Keratinocyte (primary cell): ENCODE measurements at regions not wholly inside any gene's neighbourhood (a gene's known extent, or its start where the extent isn't known, plus 50 kb on each side); places are given as distances from the start of the nearest gene placed in this dataset.

Experiments used
- DNase-seq: peaks from one replicate; pipeline ENCODE4 v3.0.0-alpha.2; 2011; ENCODE audit warnings: low read depth, missing footprints, low spot score
- FAIRE-seq: peaks from 2 replicates; lab custom pipeline; 2011; peaks lifted over from hg19 to GRCh38; lab: Jason Lieb, UNC
- H2AFZ ChIP-seq: 2 replicates; pipeline ENCODE4 v1.6.0; 2012; ENCODE audit warnings: low read length, control low read depth, inconsistent platforms; ENCODE audit not compliant: control insufficient read depth
- H3K27ac ChIP-seq: 2 replicates; pipeline ENCODE4 v1.5.1; 2011; ENCODE audit warnings: low read length; ENCODE audit not compliant: control insufficient read depth, insufficient read depth
- H3K27me3 ChIP-seq: 3 replicates; pipeline ENCODE4 v1.6.0; 2011; ENCODE audit warnings: low read length; ENCODE audit not compliant: control insufficient read depth, insufficient read depth; ENCODE audit errors: extremely low read depth
- H3K36me3 ChIP-seq, 2 experiments: 2 replicates in 1 of 2; 3 replicates in 1 of 2; pipeline ENCODE4 v1.5.1; 2011; ENCODE audit warnings: low read length in 2 of 2, mild to moderate bottlenecking in 1 of 2; ENCODE audit not compliant: control insufficient read depth in 2 of 2, insufficient read depth in 2 of 2; ENCODE audit errors: extremely low read depth in 1 of 2
- H3K4me1 ChIP-seq: 3 replicates; pipeline ENCODE4 v1.5.1; 2011; ENCODE audit warnings: low read length; ENCODE audit not compliant: control insufficient read depth, insufficient read depth; ENCODE audit errors: extremely low read depth
- H3K4me2 ChIP-seq: 3 replicates; pipeline ENCODE4 v1.6.0; 2011; ENCODE audit warnings: low read depth, low read length; ENCODE audit not compliant: control insufficient read depth, insufficient read depth; ENCODE audit errors: extremely low read depth
- H3K4me3 ChIP-seq, 3 experiments: fragments of 200-600 bp in 1 of 3; sonication (generic) in 1 of 3; 2 replicates in 2 of 3; 3 replicates in 1 of 3; pipeline ENCODE4 v1.5.1; 2011 to 2016; ENCODE audit warnings: low read length in 3 of 3, mild to moderate bottlenecking in 3 of 3, control low read depth in 2 of 3, inconsistent platforms in 1 of 3, low read depth in 1 of 3, mixed read lengths in 1 of 3, mixed run types in 1 of 3, moderate library complexity in 1 of 3; ENCODE audit not compliant: control insufficient read depth in 2 of 3, insufficient read depth in 2 of 3; ENCODE audit errors: extremely low read depth in 1 of 3
- H3K79me2 ChIP-seq: 2 replicates; pipeline ENCODE4 v1.6.0; 2012; ENCODE audit warnings: low read length; ENCODE audit not compliant: control insufficient read depth, insufficient read depth
- H3K9ac ChIP-seq: 3 replicates; pipeline ENCODE4 v1.6.0; 2011; ENCODE audit warnings: low read length; ENCODE audit not compliant: control insufficient read depth, insufficient read depth; ENCODE audit errors: extremely low read depth
- H3K9me1 ChIP-seq: 3 replicates; pipeline ENCODE4 v1.6.0; 2011; ENCODE audit warnings: low read length; ENCODE audit not compliant: control insufficient read depth, insufficient read depth; ENCODE audit errors: extremely low read depth
- H3K9me3 ChIP-seq: 2 replicates; pipeline ENCODE4 v1.5.1; 2012; ENCODE audit warnings: low read depth, low read length; ENCODE audit not compliant: control insufficient read depth
- H4K20me1 ChIP-seq: 3 replicates; pipeline ENCODE4 v1.6.0; 2011; ENCODE audit warnings: low read length; ENCODE audit not compliant: control insufficient read depth, insufficient read depth; ENCODE audit errors: extremely low read depth
- EZH2 ChIP-seq: IDR thresholded peaks from one replicate; pipeline ENCODE4 v1.6.1; 2012; ENCODE audit warnings: inconsistent platforms, mild to moderate bottlenecking, low read length, moderate library complexity
- dilution Hi-C: fragments of 300-500 bp; cut with MboI; formaldehyde crosslinking; loops from one replicate; pipeline ENCODE4 v1.7.0; 2020; ENCODE audit warnings: low sequenced_read_pairs; ENCODE audit not compliant: extremely low pct_ligation_motif_present
- TF ChIP-seq, protein P1 (sequence below), 3 experiments: IDR thresholded peaks in 1 of 3; conservative IDR thresholded peaks in 1 of 3; optimal IDR thresholded peaks in 1 of 3; 2 replicates in 2 of 3; 3 replicates in 1 of 3; pipeline versions ENCODE3 to v1.5.1; 2011; ENCODE audit warnings: low read length in 3 of 3, mild to moderate bottlenecking in 3 of 3, moderate library complexity in 2 of 3, control low read depth in 1 of 3, inconsistent platforms in 1 of 3; ENCODE audit not compliant: insufficient read depth in 2 of 3; ENCODE audit errors: extremely low read depth in 1 of 3

- Histone ChIP-seq H3K9ac (no peak overlapping the region), H3K27ac (no peak overlapping the region), H2AFZ (no peak overlapping the region), H4K20me1 (no peaks in the 10 kb centered on the region), H3K4me2 (no peak overlapping the region), H3K9me1 (no peaks in the 10 kb centered on the region), H3K27me3 (peaks cover 8% of the 10 kb centered on the region), H3K9me3 (no peaks in the 10 kb centered on the region), H3K79me2 (no peaks in the 10 kb centered on the region), H3K4me1 (no peaks in the 10 kb centered on the region), H3K36me3 (no peaks in the 10 kb centered on the region), H3K4me3 (no peak overlapping the region)
- TF ChIP-seq, protein P1, sequence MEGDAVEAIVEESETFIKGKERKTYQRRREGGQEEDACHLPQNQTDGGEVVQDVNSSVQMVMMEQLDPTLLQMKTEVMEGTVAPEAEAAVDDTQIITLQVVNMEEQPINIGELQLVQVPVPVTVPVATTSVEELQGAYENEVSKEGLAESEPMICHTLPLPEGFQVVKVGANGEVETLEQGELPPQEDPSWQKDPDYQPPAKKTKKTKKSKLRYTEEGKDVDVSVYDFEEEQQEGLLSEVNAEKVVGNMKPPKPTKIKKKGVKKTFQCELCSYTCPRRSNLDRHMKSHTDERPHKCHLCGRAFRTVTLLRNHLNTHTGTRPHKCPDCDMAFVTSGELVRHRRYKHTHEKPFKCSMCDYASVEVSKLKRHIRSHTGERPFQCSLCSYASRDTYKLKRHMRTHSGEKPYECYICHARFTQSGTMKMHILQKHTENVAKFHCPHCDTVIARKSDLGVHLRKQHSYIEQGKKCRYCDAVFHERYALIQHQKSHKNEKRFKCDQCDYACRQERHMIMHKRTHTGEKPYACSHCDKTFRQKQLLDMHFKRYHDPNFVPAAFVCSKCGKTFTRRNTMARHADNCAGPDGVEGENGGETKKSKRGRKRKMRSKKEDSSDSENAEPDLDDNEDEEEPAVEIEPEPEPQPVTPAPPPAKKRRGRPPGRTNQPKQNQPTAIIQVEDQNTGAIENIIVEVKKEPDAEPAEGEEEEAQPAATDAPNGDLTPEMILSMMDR (optimal IDR thresholded peaks at IDR 0.05 in 1 of 3, IDR thresholded peaks at IDR 0.05 in 1 of 3, conservative IDR thresholded peaks at IDR 0.05 in 1 of 3; ENCODE audit: extremely low read depth in 1 of 3, insufficient read depth in 2 of 3, low read length in 3 of 3): no peak
- TF ChIP-seq EZH2: no peak
- dilution Hi-C loops: no loop called here
- DNase-seq (no peak), FAIRE-seq (peak; percentile 52)
Observed at GRCh38 chr2:39603436-39603835, 62.3 kb upstream of the TMEM178A start.

GRCh38 chr2:39604866-39605265 is 60.9 kb upstream of the TMEM178A start:
- H3K79me2 ChIP-seq: no peaks in the 10 kb centered on the region
- H3K4me3 ChIP-seq: no peak overlapping the region
- DNase-seq (no peak), FAIRE-seq (no peak)
- no peaks in the 10 kb centered on the region for H3K4me1 ChIP-seq
- H3K4me2 ChIP-seq: no peak overlapping the region
- H3K9me3 ChIP-seq: no peaks in the 10 kb centered on the region
- H3K27ac ChIP-seq: no peak overlapping the region
- dilution Hi-C loops: no loop called here
- H3K9me1 ChIP-seq: no peaks in the 10 kb centered on the region
- H3K36me3 ChIP-seq: no peaks in the 10 kb centered on the region
- H3K9ac ChIP-seq: no peak overlapping the region
- no peaks in the 10 kb centered on the region for H4K20me1 ChIP-seq
- no peak overlapping the region for H2AFZ ChIP-seq
- no peak for TF ChIP-seq EZH2
- TF ChIP-seq, protein P1 (optimal IDR thresholded peaks at IDR 0.05 in 1 of 3, IDR thresholded peaks at IDR 0.05 in 1 of 3, conservative IDR thresholded peaks at IDR 0.05 in 1 of 3; ENCODE audit: extremely low read depth in 1 of 3, insufficient read depth in 2 of 3, low read length in 3 of 3): no peak
- peaks cover 8% of the 10 kb centered on the region for H3K27me3 ChIP-seq
